Mucosa of stomach (tissue), 1 donor: ENCODE measurements at regions not wholly inside any gene's neighbourhood (a gene's known extent, or its start where the extent isn't known, plus 50 kb on each side); places are given as distances from the start of the nearest gene placed in this dataset.
"Not testable (repeated sequence)": the region's sequence is repeated elsewhere in the genome, so short reads cannot be mapped to it uniquely, and the experiment has no call there.

Experiments used
- H3K27me3 ChIP-seq: one replicate; pipeline ENCODE4 v1.7.0; 2013; ENCODE audit warnings: mild to moderate bottlenecking, low read length; ENCODE audit not compliant: control insufficient read depth, insufficient read depth
- H3K36me3 ChIP-seq: one replicate; pipeline ENCODE4 v1.7.0; 2013; ENCODE audit warnings: low read length; ENCODE audit not compliant: control insufficient read depth, insufficient read depth
- H3K4me1 ChIP-seq: one replicate; pipeline ENCODE4 v1.7.0; 2013; ENCODE audit warnings: mild to moderate bottlenecking, low read length; ENCODE audit not compliant: control insufficient read depth, insufficient read depth
- H3K4me3 ChIP-seq: one replicate; pipeline ENCODE4 v1.7.0; 2013; ENCODE audit warnings: low read length
- H3K9ac ChIP-seq: one replicate; pipeline ENCODE4 v1.7.0; 2013; ENCODE audit warnings: mild to moderate bottlenecking, low read length, moderate library complexity
- H3K9me3 ChIP-seq: one replicate; pipeline ENCODE4 v1.7.0; 2013; ENCODE audit warnings: mild to moderate bottlenecking, low read length, moderate library complexity; ENCODE audit not compliant: control insufficient read depth
- donor health status: Pancreatic carcinoma.

DNA sequence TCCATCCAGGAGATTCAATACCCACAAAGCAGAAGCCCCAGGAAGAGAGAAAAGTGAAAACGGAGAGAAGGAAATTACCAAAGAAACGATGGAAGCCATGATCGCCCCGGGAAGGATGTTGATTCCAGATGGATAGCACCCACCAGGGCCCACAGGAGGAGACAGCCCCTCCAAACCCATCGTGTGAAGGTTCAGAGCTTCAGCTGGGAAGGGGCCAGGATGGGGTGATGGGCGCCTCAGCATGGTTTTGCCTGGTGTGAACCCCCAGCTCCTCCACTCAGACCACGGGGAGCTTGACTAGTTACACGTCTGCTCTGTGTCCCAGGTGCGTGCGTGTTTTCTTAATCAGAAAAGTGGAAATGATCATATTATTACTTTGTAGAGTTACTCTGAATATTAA lies 264.5 kb downstream of the EIPR1 start:
- Histone ChIP-seq H3K36me3 (no peaks in the 10 kb centered on the region), H3K4me1 (no peaks in the 10 kb centered on the region), H3K9me3 (no peaks in the 10 kb centered on the region), H3K9ac (no peak overlapping the region), H3K27me3 (no peaks in the 10 kb centered on the region), H3K4me3 (no peak overlapping the region)

- Histone ChIP-seq H3K4me3 (no peak overlapping the region), H3K27me3 (no peaks in the 10 kb centered on the region), H3K9me3 (no peaks in the 10 kb centered on the region), H3K36me3 (no peaks in the 10 kb centered on the region), H3K4me1 (no peaks in the 10 kb centered on the region), H3K9ac (no peak overlapping the region)
Measured at GRCh38 chr2:3112553-3112952, 265.1 kb downstream of the EIPR1 start.

DNA sequence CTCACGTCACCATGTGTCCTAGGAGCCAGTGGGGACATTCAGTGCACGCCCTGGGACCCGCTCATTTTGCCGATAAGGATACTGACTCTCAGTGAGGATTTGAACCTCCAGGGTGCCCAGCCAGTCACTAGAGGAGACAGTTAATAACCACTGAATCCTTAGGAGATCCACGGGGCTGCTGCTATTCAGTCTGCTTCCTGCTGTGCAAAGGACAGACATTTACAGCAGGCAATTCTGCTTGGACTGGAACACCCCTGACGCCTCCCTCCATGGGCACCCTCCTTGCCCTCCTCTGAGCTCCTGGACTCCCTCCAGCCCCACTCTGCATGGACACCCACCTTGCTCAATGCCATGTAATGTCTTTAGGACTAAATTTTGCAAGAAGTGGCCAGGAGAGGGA lies 265.5 kb downstream of the EIPR1 start:
- H3K27me3 ChIP-seq, result no peaks in the 10 kb centered on the region
- H3K9me3 ChIP-seq, result no peaks in the 10 kb centered on the region
- no peak overlapping the region for H3K9ac ChIP-seq
- H3K4me1 ChIP-seq, result no peaks in the 10 kb centered on the region
- H3K36me3 ChIP-seq, result no peaks in the 10 kb centered on the region
- H3K4me3 ChIP-seq, result no peak overlapping the region

DNA sequence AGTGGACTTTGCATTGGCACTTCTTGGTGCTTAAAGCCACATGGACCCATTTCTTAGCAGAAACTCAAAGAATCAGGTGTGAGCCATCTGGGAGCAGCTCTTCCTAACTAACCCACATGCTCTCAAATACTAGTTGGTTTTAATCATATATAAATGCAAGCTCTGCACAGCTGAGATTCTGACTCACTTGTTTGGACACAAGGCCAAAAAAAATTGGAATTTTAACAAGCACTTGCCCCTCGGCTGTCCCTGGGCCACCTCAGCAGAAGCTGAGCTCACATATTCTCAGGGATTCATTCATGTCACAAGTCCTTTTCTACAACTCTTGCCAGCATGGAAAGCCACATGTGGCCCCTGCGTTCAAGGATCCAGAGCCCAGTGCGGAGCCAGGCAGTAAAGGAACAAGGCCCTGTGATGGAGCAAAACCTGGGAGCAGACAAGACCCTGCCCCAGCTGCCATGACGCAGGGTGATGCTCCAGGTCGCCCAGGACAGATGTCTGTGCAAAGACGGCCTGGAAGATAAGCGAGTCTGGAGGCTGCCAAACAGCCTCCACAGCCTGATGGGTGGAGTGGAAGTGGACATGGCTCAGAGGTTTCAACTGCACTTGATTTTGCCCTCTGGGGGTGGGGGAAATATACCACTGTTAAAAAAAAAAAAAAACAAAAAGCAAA lies 266.5 kb downstream of the EIPR1 start:
- H3K4me3 ChIP-seq, result no peak overlapping the region
- no peaks in the 10 kb centered on the region for H3K4me1 ChIP-seq
- H3K9ac ChIP-seq, result no peak overlapping the region
- H3K36me3 ChIP-seq, result no peaks in the 10 kb centered on the region
- H3K9me3 ChIP-seq, result no peaks in the 10 kb centered on the region
- H3K27me3 ChIP-seq, result no peaks in the 10 kb centered on the region

DNA sequence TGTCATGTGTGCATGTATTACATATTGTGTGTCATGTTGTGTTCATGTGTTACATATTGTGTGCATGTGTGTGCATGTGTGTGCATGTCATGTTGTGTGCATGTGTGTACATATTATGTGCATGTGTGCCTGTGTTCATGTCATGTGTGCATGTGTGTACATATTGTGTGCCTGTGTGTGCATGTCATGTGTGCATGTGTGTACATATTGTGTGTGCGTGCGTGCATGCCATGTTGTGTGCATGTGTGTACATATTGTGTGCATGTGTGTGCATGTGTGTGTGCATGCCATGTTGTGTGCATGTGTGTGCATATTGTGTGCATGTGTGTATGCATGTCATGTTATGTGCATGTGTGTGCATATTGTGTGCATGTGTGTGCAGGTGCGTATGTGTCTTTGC lies 267.1 kb downstream of the EIPR1 start:
- Histone ChIP-seq H3K4me1 (no peaks in the 10 kb centered on the region), H3K9me3 (no peaks in the 10 kb centered on the region), H3K9ac (no peak overlapping the region), H3K27me3 (no peaks in the 10 kb centered on the region), H3K36me3 (no peaks in the 10 kb centered on the region), H3K4me3 (no peak overlapping the region)

- no peaks in the 10 kb centered on the region for H3K4me1 ChIP-seq
- no peak overlapping the region for H3K9ac ChIP-seq
- H3K4me3 ChIP-seq, result no peak overlapping the region
- H3K36me3 ChIP-seq, result no peaks in the 10 kb centered on the region
- no peaks in the 10 kb centered on the region for H3K9me3 ChIP-seq
- H3K27me3 ChIP-seq, result no peaks in the 10 kb centered on the region
Measured at GRCh38 chr2:3108710-3109702, 268.6 kb downstream of the EIPR1 start.

DNA sequence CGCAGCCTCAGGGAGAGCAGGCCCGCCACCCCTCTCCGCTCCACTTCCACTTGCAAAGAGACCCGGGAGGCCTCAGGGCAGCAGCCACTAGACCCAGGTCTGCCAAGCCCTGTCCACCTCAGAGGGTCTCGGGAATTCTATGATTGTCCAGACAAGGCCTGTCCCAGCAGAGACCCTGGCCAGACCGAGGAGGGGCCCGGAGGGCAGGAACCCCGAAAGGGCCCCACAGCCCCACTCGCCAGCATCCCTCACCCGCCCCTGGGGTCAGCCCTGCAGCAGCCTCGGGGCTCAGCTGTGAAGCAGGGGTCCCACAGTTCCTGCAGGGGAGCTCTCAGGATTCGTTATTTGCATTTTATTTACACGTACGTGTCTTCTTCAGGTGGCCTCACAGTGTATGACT lies 269.5 kb downstream of the EIPR1 start:
- Histone ChIP-seq H3K4me3 (no peak overlapping the region), H3K36me3 (no peaks in the 10 kb centered on the region), H3K9me3 (no peaks in the 10 kb centered on the region), H3K9ac (no peak overlapping the region), H3K4me1 (no peaks in the 10 kb centered on the region), H3K27me3 (no peaks in the 10 kb centered on the region)

- Histone ChIP-seq H3K4me1 (no peaks in the 10 kb centered on the region), H3K27me3 (no peaks in the 10 kb centered on the region), H3K9ac (no peak overlapping the region)
Measured at GRCh38 chr2:3107567-3107966, 270.1 kb downstream of the EIPR1 start.

GRCh38 chr2:3105814-3106569 lies 271.6 kb downstream of the EIPR1 start:
- Histone ChIP-seq H3K4me3 (no peak overlapping the region), H3K4me1 (no peaks in the 10 kb centered on the region)

More at GRCh38 chr2:3107567-3107966, 270.1 kb downstream of the EIPR1 start:
- H3K9me3 ChIP-seq, result no peaks in the 10 kb centered on the region
- H3K4me3 ChIP-seq, result no peak overlapping the region
- no peaks in the 10 kb centered on the region for H3K36me3 ChIP-seq

GRCh38 chr2:3104958-3105813 lies 272.4 kb downstream of the EIPR1 start:
- H3K27me3 ChIP-seq, H3K36me3 ChIP-seq, H3K9ac ChIP-seq, H3K9me3 ChIP-seq, H3K4me1 ChIP-seq, H3K4me3 ChIP-seq: not testable (repeated sequence)

More at GRCh38 chr2:3105814-3106569, 271.6 kb downstream of the EIPR1 start:
- Histone ChIP-seq H3K9me3 (no peaks in the 10 kb centered on the region), H3K9ac (no peak overlapping the region), H3K27me3 (no peaks in the 10 kb centered on the region), H3K36me3 (no peaks in the 10 kb centered on the region)

DNA sequence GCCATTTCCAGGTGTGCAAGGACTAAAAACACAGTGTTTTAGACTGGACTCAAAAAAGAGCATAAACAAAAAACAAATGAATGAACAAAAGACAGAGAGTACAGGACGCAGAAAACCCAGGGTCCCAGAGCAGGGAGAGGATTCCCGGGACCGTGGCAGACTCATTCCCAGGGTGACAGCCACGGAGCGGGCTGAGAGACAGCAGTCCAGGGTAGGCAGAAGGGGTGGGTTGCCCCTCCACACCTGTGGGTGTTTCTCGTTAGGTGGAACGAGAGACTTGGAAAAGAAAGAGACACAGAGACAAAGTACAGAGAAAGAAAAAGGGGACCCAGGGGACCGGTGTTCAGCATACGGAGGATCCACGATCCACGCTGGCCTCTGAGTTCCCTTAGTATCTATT lies 273.4 kb downstream of the EIPR1 start:
- Histone ChIP-seq H3K4me3 (no peak overlapping the region), H3K27me3 (no peaks in the 10 kb centered on the region), H3K9me3 (no peaks in the 10 kb centered on the region), H3K9ac (no peak overlapping the region), H3K36me3 (no peaks in the 10 kb centered on the region), H3K4me1 (no peaks in the 10 kb centered on the region)
